ENCODE measurements at regions not wholly inside any gene's neighbourhood (a gene's known extent, or its start where the extent isn't known, plus 50 kb on each side); places are given as distances from the start of the nearest gene placed in this dataset.

DNA sequence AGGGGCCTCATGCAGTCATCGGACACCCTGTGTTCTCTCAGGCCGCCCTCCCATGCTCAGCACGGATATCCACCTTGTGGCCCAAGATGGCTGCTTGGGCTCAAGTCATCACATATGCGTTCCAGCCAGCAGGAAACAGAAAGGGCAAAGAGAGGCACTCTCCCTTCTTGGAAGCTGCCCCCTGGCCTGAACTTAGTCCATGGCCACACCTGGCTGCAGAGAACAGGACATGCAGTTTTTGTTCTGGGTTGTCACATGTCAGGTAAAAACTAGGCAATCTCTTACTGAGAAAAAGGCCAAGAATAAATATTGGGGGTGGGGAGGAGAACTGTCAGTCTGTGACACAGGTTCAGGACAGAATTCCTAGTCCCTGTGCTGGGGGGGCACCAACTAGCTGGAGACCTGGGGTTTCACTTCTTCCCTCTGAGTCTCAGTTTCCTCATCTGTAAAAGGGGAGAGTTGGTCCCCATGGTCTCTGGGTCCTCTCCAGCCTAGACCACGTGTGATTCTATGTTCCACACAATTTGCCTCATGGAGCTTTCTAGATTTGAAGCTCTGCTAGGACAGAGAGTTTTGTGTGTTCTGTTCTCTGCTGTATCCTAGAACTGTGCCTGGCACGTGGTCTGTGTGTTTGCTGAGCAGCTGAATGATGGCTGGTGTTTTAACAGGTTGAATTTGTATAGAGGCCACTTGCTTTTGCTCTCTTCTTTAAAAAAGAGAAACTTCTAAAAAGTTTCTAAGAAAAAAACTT is 107.2 kb upstream of the ANO1 start:
- DNase-seq (ENCODE audit: low read depth in 2 of 2), result no peak

DNA sequence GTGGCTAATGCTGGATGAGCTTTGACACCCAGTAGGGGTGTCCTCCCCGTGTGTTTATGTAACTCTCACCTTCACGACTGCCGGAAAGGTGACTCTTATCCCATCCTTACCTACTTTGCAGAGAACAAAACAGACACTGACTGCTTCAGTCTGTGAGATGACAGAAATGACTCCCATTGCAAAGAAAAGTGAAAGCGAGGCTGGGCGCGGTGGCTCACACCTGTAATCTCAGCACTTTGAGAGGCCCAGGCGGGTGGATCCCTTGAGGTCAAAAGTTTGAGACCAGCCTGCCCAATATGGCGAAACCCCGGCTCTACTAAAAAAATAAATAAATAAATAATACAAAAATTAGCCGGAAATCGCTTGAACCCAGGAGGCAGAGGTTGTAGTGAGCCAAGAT is 106.4 kb upstream of the ANO1 start:
- DNase-seq (ENCODE audit: low read depth in 2 of 2), result no peak

DNA sequence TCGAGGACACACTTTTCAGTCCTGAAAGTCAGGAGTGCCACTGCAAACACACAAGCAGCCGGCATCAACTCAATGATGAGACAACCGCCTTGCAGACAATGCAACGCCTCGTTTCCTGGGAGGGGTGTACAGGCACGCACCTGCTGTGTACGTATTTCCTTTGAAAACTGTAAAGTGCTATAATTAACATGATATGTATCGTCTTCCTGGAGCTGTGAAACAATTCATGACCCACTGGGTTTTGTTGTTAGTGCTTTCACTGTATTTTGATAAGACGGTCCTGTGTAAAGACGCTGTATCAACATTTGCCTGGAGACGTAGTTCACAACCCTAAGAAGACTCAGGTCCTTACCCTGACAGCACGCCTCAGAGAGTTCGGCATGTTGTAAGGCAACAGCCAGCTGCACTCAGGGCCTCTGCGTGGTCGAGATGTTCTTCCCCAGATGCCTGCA is 105.7 kb upstream of the ANO1 start:
- no peak for DNase-seq (ENCODE audit: low read depth in 2 of 2)

DNA sequence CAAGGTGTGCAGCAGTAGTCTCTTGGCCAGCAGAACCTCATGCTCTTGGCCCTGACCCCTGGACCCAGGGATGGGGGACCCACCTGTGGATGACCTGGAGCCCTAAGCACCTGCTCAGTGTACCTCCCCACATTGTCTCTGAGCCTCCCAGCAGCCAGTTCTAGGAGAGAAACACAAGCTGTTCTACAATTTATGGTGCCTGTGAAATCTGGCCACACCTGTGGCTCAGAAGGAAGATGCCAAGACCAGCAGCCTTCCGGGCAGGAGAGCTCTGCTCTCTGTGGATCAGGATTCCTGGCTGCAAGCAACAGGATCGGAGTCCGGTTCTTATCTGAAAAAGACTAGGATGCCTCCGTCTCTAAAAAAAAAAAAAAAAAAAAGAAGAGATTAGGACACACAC is 103.6 kb upstream of the ANO1 start:
- DNase-seq (ENCODE audit: low read depth in 2 of 2), result no peak

DNA sequence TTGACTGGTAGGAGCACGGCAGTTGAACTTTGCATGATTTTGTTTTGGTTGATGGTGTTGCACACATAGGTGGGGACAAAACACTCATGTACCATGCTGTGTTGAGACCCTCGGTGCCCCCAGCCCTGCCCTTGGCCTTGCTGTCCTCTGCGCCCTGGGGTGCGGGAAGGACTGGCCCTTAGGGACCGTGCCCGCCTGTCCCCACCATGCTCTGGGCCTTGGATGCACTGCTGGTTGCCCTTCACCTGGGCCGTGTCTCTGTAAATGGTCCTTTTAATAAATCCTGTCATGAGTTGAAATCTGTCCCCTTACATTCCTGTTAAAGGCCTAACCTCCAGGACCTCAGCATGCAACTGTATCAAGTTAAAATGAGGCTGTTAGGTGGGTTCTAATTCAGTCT is 102.3 kb upstream of the ANO1 start:
- DNase-seq (ENCODE audit: low read depth in 2 of 2), result no peak

DNA sequence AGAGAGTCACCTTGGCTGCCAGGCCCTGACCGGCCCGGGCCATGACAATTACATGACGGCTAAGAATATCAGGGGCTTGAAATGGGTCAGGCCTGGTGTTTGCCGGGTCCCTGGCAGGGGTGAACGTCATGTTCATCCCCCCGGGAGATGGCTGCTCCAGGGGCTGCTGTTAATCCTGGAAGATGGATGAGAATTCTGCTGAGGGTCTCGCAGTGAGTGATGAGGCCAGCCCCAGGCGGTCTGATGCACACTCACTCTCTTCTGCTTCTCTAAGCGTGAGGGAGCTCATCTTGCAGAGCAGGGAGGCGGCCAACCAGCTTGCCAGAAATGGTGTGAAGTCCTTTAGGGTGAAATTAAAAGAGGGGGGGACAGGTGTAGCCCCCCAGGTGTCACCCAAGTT is 101.3 kb upstream of the ANO1 start:
- DNase-seq (ENCODE audit: low read depth in 2 of 2), result no peak

DNA sequence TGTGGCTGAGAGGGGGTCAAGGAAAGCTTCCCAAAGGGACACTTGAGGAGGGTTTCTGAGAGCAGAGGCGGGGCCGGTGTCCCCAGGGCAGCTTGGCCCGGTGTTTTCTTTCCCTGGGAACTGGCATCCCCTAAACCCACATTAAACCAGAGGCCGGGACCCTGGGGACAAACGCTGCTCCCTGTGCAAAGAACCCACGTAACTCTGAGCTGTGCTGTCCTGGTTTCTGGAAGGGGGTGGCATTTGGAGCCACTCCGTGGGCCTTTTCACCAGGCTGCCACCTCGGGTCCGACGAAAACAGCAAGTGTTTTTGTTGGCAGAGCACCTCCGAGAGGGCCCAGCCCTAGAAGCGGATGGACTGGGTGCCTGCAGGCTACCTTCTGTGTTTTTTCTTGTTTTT is 100.2 kb upstream of the ANO1 start:
- DNase-seq (ENCODE audit: low read depth in 2 of 2), result no peak

DNA sequence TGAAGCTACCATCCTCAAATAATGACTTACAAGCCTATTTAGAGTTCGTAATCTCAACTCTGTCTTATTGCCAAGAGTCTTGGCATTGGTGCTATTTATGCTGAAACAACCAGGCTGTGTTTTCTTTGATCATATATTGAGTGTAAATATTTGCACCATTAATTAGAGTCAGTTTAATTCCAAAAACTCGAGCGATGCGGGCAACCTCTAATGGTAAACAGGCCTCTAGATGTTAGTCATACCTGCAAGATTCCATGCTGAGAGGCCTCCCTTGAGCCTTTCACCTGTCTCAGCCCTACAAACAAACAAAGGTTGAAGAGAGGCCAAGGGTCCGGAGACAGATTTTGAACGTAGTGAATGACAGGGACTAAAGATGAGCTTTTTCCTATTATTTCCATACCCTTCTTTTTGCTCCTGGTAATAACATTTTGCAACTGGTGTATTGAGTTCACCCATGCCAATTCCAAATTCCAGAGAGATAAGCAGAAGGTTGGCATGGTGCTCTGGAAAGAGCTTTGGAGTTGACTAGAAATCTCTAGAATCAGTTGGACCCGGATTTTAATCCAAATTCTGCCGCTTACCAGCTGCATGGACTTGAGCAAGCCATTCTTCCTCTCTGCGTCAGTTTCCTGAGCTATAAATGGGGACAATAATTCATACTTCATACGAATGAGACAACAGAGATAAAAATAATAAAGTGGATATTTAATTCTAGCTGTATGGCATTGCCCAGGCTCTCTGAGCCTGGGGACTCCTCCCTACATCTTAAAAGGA is 99.1 kb upstream of the ANO1 start:
- no peak for DNase-seq (ENCODE audit: low read depth in 2 of 2)

DNA sequence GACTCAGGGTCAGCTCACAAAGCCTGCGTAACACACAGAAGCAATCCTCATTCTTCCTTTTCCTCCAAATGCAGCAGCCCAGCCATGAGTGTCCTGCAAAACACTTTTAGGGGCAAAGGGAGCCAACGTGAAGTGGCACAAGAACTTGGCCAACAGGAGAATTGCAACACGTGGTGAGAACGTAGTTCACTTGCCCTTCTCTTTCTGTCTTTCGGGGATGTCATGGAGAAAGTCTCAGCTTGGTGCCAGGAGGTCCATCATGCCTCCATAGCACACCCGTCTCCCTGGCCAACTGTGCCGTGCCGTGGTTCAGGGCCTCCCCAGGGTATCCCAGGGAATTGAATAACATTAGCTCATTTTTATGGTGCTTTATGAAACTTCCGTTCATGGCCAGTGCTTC is 98.5 kb upstream of the ANO1 start:
- no peak for DNase-seq (ENCODE audit: low read depth in 2 of 2)

DNA sequence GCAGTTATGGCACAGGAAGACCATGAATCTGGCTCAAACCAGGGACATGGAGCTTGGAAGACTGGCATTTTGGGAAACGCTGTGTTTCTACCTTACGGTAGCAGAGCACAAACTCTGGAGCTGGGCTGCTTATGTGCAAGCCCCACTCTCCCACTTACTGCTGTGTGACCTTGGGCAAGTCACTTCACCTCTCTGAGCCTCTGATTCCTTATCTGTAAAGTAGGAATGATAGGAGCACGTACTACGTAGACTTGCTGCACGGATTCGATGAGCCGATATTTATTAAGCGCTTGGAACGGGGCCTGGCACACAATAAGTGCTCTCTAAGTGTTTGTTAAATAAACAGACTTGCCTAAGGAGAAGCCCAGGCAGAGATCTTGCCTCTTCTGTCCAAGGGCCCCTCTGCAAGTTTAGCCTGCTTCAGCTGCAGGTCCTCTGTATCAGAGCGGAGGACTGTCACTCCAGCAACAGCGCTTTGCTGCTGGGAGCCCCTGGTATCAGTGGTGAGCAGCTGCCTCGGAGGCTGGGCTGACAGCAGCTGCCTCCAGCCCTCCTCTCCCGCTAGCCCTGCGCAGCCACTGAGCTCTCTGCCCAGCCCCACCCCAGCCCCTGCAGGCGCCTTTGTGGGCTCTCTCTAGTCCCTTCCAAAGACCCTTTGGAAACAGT is 96.9 kb upstream of the ANO1 start:
- DNase-seq (ENCODE audit: low read depth in 2 of 2), result no peak

DNA sequence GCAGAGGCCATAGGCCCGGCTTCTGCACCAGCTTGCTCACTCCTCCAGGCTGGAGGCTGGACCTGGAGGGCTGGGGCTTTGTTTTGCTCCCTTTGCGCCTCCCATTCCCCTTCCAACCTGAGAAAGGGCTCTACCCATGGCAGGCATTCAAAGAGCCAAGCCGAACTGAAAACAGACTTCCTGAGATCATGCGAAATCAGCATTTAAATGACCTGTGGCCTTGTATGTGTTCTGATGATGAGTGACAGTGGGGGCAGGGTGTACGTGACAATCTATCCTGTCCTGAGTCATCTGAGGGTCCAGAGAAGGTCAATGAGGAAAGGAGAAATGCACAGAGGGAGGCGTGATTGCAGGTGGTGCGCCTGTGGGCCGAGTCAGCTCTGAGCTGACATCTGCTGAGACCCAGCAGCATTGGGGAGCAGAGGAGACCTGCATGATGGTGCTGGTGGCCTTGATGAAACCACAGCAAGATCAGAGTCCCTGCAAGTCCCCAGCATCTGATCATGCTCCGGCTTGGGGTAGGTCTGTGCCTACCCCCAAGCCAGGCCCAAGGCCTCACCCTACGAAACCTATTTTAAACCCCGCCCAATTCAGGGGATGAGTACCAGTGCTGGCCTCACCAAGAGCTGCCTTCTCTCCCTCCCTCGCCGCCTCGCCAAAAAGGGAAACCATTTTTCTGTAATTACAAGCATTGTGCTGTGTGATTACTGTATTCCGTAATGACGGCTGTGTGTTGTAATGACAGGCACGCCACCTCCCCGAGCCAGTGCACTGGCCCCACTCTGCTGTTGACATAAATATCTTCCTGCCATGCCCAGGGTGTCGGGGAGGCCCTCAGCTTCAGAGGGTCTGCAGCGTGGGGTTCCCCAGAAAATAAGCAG is 95.2 kb upstream of the ANO1 start:
- DNase-seq (ENCODE audit: low read depth in 2 of 2), result no peak

DNA sequence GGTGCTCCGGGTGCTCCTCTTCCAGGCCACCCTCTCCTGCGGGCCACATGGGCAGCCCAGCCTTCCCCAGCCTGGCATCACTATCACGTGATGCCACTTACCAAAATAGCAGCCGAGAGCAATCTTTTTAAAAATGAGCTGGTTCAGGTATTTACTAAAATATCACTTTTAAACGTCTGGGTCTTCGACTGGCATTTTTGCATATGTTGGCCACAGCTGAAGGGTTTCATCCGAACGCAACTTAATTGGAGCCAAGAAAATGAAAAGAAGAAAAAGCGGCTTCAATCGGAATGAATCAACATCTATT is 94.6 kb upstream of the ANO1 start:
- no peak for DNase-seq (ENCODE audit: low read depth in 2 of 2)

DNA sequence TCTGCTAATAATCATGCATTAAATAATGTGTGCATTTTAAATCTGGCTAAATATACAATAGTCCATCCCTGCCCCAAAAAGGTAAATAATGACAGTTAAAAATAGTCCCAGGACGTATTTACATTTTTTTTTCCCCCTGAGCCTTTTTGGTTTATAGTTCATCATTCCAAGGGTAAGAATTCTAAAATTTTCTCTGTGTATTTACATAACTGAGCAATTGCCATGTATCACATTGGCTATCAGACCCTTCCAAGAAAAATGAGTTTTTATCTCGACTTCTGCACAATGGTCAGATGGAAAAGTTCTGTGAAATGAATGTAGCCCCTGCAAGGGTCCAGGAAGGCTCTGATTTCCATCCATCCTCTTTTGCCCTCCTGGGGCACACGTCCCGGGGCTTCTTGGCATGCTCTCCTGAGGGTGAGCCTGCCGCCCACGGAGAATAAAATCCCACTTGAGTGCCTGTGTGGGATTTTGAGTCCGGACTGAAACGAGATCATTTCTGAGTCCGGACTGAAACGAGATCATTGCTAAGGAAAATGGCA is 94.1 kb upstream of the ANO1 start:
- DNase-seq (ENCODE audit: low read depth in 2 of 2), result no peak

DNA sequence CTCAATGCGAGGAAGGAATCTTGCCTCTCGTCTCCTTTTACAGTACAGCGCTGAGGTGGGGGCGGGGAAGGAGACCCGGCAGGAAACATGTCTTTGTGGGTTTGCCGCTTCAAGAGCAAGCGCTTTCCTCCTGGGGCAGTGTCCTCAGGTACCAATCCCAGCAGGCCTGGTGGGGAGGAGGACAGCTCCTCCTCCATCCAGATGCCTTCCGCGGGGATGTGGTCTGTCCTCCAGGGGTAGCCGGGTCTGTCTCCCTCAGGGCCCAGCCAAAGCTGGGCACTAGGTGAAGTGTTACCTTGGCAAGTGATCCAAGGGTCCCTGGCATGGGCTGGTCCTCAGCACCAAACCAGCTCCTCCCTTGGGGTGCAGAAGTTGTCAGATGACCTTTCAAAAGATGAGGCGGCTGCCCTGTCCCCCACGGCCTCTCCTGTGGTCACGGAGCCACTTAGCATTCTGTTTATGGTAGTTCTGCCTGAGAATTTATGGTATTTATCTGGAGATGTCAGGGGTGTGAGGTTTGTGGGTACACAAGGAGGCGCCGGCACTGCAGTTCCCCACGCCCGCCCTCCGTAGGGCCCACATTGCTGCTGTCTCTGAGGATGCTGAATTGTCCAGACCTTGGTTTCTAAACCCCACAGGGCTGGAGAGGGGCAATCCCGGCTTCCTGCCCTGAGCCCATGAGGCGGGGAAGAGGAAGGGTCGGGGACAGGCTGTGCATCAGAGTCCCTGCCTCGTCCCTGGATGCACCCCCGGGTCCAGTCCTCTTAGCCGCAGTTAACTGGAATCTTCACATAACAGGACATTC is 93.5 kb upstream of the ANO1 start:
- DNase-seq (ENCODE audit: low read depth in 2 of 2), result no peak

DNA sequence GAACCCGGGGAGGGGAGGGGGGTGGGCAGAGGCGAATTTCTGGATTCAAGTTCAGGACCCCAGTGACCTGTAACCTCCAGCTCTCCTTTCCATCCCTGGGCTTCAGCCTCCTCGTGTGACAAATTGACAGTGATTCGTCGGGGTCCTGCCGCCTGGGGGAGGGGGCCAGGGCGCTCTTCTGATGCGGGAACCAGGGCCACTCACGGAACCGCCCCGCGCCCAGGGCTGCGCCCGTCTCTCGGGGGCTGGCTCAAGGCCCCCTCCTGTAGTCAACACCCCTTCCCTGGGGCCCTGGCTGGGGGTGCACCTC is 92.8 kb upstream of the ANO1 start:
- DNase-seq (ENCODE audit: low read depth in 2 of 2), result no peak

DNA sequence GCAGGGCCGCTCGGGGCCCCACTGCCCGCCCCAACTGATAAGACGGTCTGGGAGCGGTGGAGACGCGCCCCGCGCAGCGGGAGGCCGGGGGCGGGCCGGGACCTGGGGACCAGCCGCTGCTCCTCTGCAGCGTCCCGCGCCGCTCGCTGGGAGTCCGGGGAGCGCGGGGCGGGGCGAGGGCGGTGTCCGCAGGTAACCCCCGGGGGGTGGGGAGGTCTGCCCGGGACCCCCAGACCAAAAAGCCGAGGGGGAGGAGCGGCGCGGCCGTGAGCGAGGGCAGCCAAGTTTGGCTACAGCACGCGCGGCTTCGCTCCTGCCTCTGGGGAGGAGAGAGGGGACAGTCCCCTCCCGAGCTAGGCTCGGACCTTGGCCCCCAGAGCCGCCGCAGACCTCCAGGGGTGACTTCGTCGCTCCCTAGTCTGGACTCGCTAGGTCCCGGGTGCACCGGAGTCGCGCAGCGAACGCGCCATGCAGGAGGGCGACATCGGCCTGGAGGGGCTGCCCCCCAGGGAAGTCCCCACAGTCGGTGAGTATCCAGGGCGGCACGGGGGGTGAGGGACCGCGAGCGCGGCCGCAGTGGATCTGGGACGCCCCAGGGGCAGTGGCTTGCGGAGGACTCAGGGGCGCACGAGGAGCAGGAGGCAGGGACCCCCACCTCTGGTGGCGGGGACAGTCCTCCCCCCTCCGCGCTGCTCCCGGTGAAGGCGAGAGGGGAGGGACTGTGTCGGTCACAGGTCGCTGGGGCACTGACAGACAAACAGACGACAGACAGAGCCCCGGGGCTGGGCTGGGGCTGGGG is 92.3 kb upstream of the ANO1 start:
- no peak for DNase-seq (ENCODE audit: low read depth in 2 of 2)

DNA sequence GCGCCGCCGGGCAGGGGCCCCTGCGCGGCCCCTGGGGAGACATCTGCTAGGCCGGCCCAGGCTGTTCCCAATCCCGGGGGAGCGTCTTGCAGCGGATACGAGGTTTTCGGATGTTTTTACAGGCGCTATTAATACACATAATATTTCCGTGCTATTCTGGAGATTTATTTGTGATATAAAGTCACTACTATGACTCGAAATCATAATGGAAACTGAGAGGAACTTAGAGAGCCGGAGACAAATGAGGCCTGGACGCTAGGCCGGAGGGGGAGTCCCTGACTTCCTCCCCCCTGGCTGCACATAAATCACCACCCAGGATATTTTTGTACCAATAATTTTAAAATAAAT is 91.7 kb upstream of the ANO1 start:
- DNase-seq (ENCODE audit: low read depth in 2 of 2), result no peak

DNA sequence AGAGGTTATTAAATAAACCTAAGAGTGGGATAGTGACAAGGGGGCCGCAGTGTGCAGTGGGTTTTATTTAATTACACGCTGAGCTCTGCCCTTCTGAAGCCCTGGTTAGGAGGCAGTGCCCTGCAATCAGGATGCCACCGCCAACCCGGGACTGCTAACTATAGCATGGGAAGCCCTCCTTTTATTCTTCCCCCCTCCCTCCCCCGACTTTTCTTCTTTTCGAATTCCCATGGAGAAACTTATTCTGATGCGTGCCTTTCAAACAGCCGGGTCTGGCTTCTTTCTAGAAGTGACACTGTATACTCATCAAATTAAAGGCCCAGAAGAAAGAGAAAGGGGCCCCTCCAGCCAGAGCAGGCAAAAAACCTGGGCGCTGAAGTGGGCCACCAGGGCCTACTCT is 91.3 kb upstream of the ANO1 start:
- DNase-seq (ENCODE audit: low read depth in 2 of 2), result no peak

DNA sequence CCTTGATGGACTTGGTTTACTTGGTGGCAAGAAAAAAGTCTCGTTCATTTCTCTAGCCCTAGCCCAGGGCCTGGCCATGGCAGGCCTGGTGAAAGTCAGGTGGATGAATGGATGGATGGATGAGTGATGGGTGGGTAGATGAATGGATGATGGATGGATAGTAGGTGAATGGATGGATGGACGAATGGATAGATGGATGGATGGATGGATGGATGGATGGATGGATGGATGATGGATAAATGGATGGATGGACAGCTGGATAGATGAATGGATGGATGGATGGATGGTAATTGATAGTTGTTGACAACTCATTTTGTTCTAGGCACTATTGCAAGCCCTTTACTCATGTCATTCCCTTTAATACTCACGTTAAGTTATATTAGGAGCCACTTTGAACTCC is 86.1 kb upstream of the ANO1 start:
- no peak for DNase-seq (ENCODE audit: low read depth in 2 of 2)

DNA sequence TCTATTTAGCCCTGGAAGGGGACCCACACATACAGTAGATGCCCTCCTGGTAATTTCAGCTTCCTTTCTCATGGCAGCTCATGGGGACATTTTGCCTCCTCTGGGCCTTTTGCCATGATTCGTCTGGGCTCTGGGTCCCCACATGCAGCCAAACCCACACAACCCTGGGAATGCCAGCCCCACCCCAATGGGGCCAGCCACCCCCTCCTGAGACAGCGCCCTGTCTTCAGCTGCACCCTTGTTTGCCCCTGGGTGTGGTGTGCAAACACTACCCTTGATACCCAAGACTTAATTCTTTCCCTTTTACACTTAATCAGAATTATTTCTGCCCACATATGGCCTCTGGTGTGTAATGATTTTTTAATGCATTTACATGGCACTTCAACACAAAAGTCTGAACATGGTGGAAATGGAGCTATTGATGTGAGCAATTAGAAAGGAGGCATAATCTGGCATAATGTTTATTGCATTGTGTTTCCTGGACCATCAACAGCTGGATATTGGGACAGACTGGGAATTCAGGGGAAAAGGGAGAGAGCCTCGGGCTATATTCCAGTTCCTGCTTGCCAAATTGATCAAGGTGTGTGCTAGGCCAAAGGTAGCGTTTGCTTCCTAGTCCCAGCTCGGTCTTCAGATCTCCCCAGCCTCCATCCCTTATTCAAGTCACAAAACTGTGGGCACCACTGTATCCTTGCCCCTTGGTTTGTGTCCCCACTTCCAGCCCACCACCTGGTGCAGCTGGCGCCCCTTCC is 85.0 kb upstream of the ANO1 start:
- DNase-seq (ENCODE audit: low read depth in 2 of 2), result no peak

All from stimulated activated CD4-positive, alpha-beta T cell treated with anti-CD3 and anti-CD28 coated beads, Interleukin-15, amount 100 ng/mL, for 48 hours (primary cell).